ENCODE measurements at regions not wholly inside any gene's neighbourhood (a gene's known extent, or its start where the extent isn't known, plus 50 kb on each side); places are given as distances from the start of the nearest gene placed in this dataset.

- Histone ChIP-seq H3K27me3 (ENCODE audit: low read length) (no peaks in the 10 kb centered on the region), H3K4me2 (ENCODE audit: low read depth, low read length, poor library complexity, severe bottlenecking) (no peak overlapping the region), H3K79me2 (ENCODE audit: insufficient read depth, low read length) (no peaks in the 10 kb centered on the region), H2AFZ (ENCODE audit: low read depth, low read length, severe bottlenecking) (no peak overlapping the region), H3K27ac (ENCODE audit: low read depth, low read length) (no peak overlapping the region), H3K9me2 (replicated peaks; ENCODE audit: insufficient read depth, low read length) (no peaks in the 10 kb centered on the region), H3F3A (ENCODE audit: insufficient read depth) (no peaks in the 10 kb centered on the region), H3K36me3 (ENCODE audit: low read length) (no peaks in the 10 kb centered on the region), H3K4me3 (ENCODE audit: insufficient read depth, low read length, poor library complexity, severe bottlenecking) (no peak overlapping the region), H3K9me3 (ENCODE audit: insufficient read depth, low read length) (no peaks in the 10 kb centered on the region), H4K20me1 (ENCODE audit: low read depth, low read length) (no peaks in the 10 kb centered on the region), H3K9ac (ENCODE audit: low read length) (no peak overlapping the region)
- TF ChIP-seq EZH2phosphoT487 (conservative IDR thresholded peaks at IDR 0.05; ENCODE audit: low read length) (no peak), CTCF (IDR thresholded peaks at IDR 0.05; ENCODE audit: insufficient read depth, low read length, poor library complexity, severe bottlenecking) (no peak)
These were observed 114.8 kb upstream of the ATP6AP2 start for GRCh38 chrX:40465735-40466551.

- H3K9me2 ChIP-seq (replicated peaks; ENCODE audit: insufficient read depth, low read length) = no peaks in the 10 kb centered on the region
- no peaks in the 10 kb centered on the region for H3K79me2 ChIP-seq (ENCODE audit: insufficient read depth, low read length)
- no peak overlapping the region for H3K4me3 ChIP-seq (ENCODE audit: insufficient read depth, low read length, poor library complexity, severe bottlenecking)
- no peaks in the 10 kb centered on the region for H3K36me3 ChIP-seq (ENCODE audit: low read length)
- no peak overlapping the region for H3K9ac ChIP-seq (ENCODE audit: low read length)
- no peaks in the 10 kb centered on the region for H4K20me1 ChIP-seq (ENCODE audit: low read depth, low read length)
- H2AFZ ChIP-seq (ENCODE audit: low read depth, low read length, severe bottlenecking) = no peak overlapping the region
- no peaks in the 10 kb centered on the region for H3F3A ChIP-seq (ENCODE audit: insufficient read depth)
- H3K27me3 ChIP-seq (ENCODE audit: low read length) = no peaks in the 10 kb centered on the region
- no peak overlapping the region for H3K27ac ChIP-seq (ENCODE audit: low read depth, low read length)
- TF ChIP-seq EZH2phosphoT487 (conservative IDR thresholded peaks at IDR 0.05; ENCODE audit: low read length) (no peak), CTCF (IDR thresholded peaks at IDR 0.05; ENCODE audit: insufficient read depth, low read length, poor library complexity, severe bottlenecking) (no peak)
- H3K4me2 ChIP-seq (ENCODE audit: low read depth, low read length, poor library complexity, severe bottlenecking) = no peak overlapping the region
- no peaks in the 10 kb centered on the region for H3K9me3 ChIP-seq (ENCODE audit: insufficient read depth, low read length)
These were observed 118.0 kb upstream of the ATP6AP2 start for GRCh38 chrX:40462795-40463194.

- H3K4me2 ChIP-seq (ENCODE audit: low read depth, low read length, poor library complexity, severe bottlenecking) = no peak overlapping the region
These were observed 119.8 kb upstream of the ATP6AP2 start for GRCh38 chrX:40460926-40461325.

More at GRCh38 chrX:40460926-40461325, 119.8 kb upstream of the ATP6AP2 start:
- H3K27me3 ChIP-seq (ENCODE audit: low read length) = no peaks in the 10 kb centered on the region
- H3K9ac ChIP-seq (ENCODE audit: low read length) = no peak overlapping the region
- H2AFZ ChIP-seq (ENCODE audit: low read depth, low read length, severe bottlenecking) = no peak overlapping the region
- H3K4me3 ChIP-seq (ENCODE audit: insufficient read depth, low read length, poor library complexity, severe bottlenecking) = no peak overlapping the region
- no peaks in the 10 kb centered on the region for H3K79me2 ChIP-seq (ENCODE audit: insufficient read depth, low read length)
- H3K9me2 ChIP-seq (replicated peaks; ENCODE audit: insufficient read depth, low read length) = no peaks in the 10 kb centered on the region
- H3K36me3 ChIP-seq (ENCODE audit: low read length) = no peaks in the 10 kb centered on the region
- H4K20me1 ChIP-seq (ENCODE audit: low read depth, low read length) = no peaks in the 10 kb centered on the region
- no peak overlapping the region for H3K27ac ChIP-seq (ENCODE audit: low read depth, low read length)
- H3F3A ChIP-seq (ENCODE audit: insufficient read depth) = no peaks in the 10 kb centered on the region
- no peaks in the 10 kb centered on the region for H3K9me3 ChIP-seq (ENCODE audit: insufficient read depth, low read length)
- TF ChIP-seq EZH2phosphoT487 (conservative IDR thresholded peaks at IDR 0.05; ENCODE audit: low read length) (no peak), CTCF (IDR thresholded peaks at IDR 0.05; ENCODE audit: insufficient read depth, low read length, poor library complexity, severe bottlenecking) (no peak)

Data from SU-DHL-6 (cell line).